ENCODE measurements at regions not wholly inside any gene's neighbourhood (a gene's known extent, or its start where the extent isn't known, plus 50 kb on each side); places are given as distances from the start of the nearest gene placed in this dataset.

GRCh38 chr5:42022383-42022972, 97.4 kb downstream of the FBXO4 start:
- no peaks in the 10 kb centered on the region for H3K4me1 ChIP-seq (ENCODE audit: control insufficient read depth, extremely low read depth, insufficient read depth, low read length)
- H3K4me3 ChIP-seq (ENCODE audit: control insufficient read depth in 2 of 3, extremely low read depth in 1 of 3, insufficient read depth in 2 of 3, low read depth in 1 of 3, low read length in 3 of 3) = no peak overlapping the region
- FAIRE-seq = no peak
- H4K20me1 ChIP-seq (ENCODE audit: control insufficient read depth, extremely low read depth, insufficient read depth, low read length) = no peaks in the 10 kb centered on the region
- no peaks in the 10 kb centered on the region for H3K36me3 ChIP-seq (ENCODE audit: control insufficient read depth in 2 of 2, extremely low read depth in 1 of 2, insufficient read depth in 2 of 2, low read length in 2 of 2)
- no peaks in the 10 kb centered on the region for H3K79me2 ChIP-seq (ENCODE audit: control insufficient read depth, insufficient read depth, low read length)
- no peaks in the 10 kb centered on the region for H3K9me3 ChIP-seq (ENCODE audit: control insufficient read depth, low read depth, low read length)
- dilution Hi-C loops (cut with MboI; ENCODE audit: extremely low pct_ligation_motif_present, low sequenced_read_pairs) = no loop called here
- H3K27ac ChIP-seq (ENCODE audit: control insufficient read depth, insufficient read depth, low read length) = no peak overlapping the region
- H2AFZ ChIP-seq (ENCODE audit: control insufficient read depth, low read length) = no peak overlapping the region
- DNase-seq (ENCODE audit: low read depth, low spot score) = no peak
- no peak overlapping the region for H3K9ac ChIP-seq (ENCODE audit: control insufficient read depth, extremely low read depth, insufficient read depth, low read length)
- H3K27me3 ChIP-seq (ENCODE audit: control insufficient read depth, extremely low read depth, insufficient read depth, low read length) = no peaks in the 10 kb centered on the region
- TF ChIP-seq CTCF (optimal IDR thresholded peaks at IDR 0.05 in 1 of 3, IDR thresholded peaks at IDR 0.05 in 1 of 3, conservative IDR thresholded peaks at IDR 0.05 in 1 of 3; ENCODE audit: extremely low read depth in 1 of 3, insufficient read depth in 2 of 3, low read length in 3 of 3) (no peak), EZH2 (IDR thresholded peaks at IDR 0.05; ENCODE audit: low read length) (no peak)
- no peaks in the 10 kb centered on the region for H3K9me1 ChIP-seq (ENCODE audit: control insufficient read depth, extremely low read depth, insufficient read depth, low read length)
- no peak overlapping the region for H3K4me2 ChIP-seq (ENCODE audit: control insufficient read depth, extremely low read depth, insufficient read depth, low read depth, low read length)

- no peak overlapping the region for H3K9ac ChIP-seq (ENCODE audit: control insufficient read depth, extremely low read depth, insufficient read depth, low read length)
- dilution Hi-C loops (cut with MboI; ENCODE audit: extremely low pct_ligation_motif_present, low sequenced_read_pairs) = no loop called here
- H3K9me3 ChIP-seq (ENCODE audit: control insufficient read depth, low read depth, low read length) = no peaks in the 10 kb centered on the region
- DNase-seq (ENCODE audit: low read depth, low spot score) = no peak
- H3K79me2 ChIP-seq (ENCODE audit: control insufficient read depth, insufficient read depth, low read length) = no peaks in the 10 kb centered on the region
- no peaks in the 10 kb centered on the region for H3K9me1 ChIP-seq (ENCODE audit: control insufficient read depth, extremely low read depth, insufficient read depth, low read length)
- no peaks in the 10 kb centered on the region for H3K27me3 ChIP-seq (ENCODE audit: control insufficient read depth, extremely low read depth, insufficient read depth, low read length)
- H2AFZ ChIP-seq (ENCODE audit: control insufficient read depth, low read length) = no peak overlapping the region
- no peak overlapping the region for H3K27ac ChIP-seq (ENCODE audit: control insufficient read depth, insufficient read depth, low read length)
- no peaks in the 10 kb centered on the region for H4K20me1 ChIP-seq (ENCODE audit: control insufficient read depth, extremely low read depth, insufficient read depth, low read length)
- FAIRE-seq = no peak
- no peaks in the 10 kb centered on the region for H3K36me3 ChIP-seq (ENCODE audit: control insufficient read depth in 2 of 2, extremely low read depth in 1 of 2, insufficient read depth in 2 of 2, low read length in 2 of 2)
- H3K4me1 ChIP-seq (ENCODE audit: control insufficient read depth, extremely low read depth, insufficient read depth, low read length) = no peaks in the 10 kb centered on the region
- TF ChIP-seq CTCF (optimal IDR thresholded peaks at IDR 0.05 in 1 of 3, IDR thresholded peaks at IDR 0.05 in 1 of 3, conservative IDR thresholded peaks at IDR 0.05 in 1 of 3; ENCODE audit: extremely low read depth in 1 of 3, insufficient read depth in 2 of 3, low read length in 3 of 3) = no peak
- no peak for TF ChIP-seq EZH2 (IDR thresholded peaks at IDR 0.05; ENCODE audit: low read length)
- no peak overlapping the region for H3K4me2 ChIP-seq (ENCODE audit: control insufficient read depth, extremely low read depth, insufficient read depth, low read depth, low read length)
- H3K4me3 ChIP-seq (ENCODE audit: control insufficient read depth in 2 of 3, extremely low read depth in 1 of 3, insufficient read depth in 2 of 3, low read depth in 1 of 3, low read length in 3 of 3) = no peak overlapping the region
These were observed 101.4 kb downstream of the FBXO4 start for GRCh38 chr5:42026446-42026845.
